HG02885 (cell line): ENCODE measurements at regions not wholly inside any gene's neighbourhood (a gene's known extent, or its start where the extent isn't known, plus 50 kb on each side); places are given as distances from the start of the nearest gene placed in this dataset.
"Not testable (repeated sequence)": the region's sequence is repeated elsewhere in the genome, so short reads cannot be mapped to it uniquely, and the experiment has no call there.

Experiments
- ATAC-seq: cut with Tn5 transposase; IDR thresholded peaks from one replicate; pipeline ENCODE4 v1.9.1; 2021; ENCODE audit warnings: mild to moderate bottlenecking; ENCODE audit not compliant: unreplicated experiment, poor library complexity

- no peak for ATAC-seq
These were observed 51.5 kb downstream of the CRPPA start for GRCh38 chr7:16369855-16370254.

DNA sequence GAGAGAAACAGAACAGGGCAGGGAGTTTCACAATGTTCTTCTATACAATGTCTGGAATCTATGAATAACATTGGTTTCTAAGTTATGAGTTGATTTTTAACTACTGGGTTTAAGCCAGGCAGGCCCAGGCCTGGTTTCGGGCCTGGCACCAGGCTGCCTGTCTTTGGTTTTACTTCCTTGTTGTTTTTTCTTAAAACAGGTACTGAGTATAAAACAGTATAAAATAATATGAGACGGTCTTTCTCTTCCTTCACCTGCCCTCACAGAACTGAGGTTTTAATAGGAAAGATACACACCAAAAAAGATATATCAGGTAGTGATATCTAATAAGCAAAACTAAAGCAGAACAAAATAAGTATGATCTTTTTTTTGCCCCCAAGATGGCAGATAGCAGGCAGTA is 52.0 kb downstream of the CRPPA start:
- ATAC-seq, result not testable (repeated sequence)

- ATAC-seq, result no peak
These were observed 52.5 kb downstream of the CRPPA start for GRCh38 chr7:16368885-16369284.

- no peak for ATAC-seq
These were observed 54.2 kb downstream of the CRPPA start for GRCh38 chr7:16367115-16367514.

GRCh38 chr7:16365952-16366351 is 55.4 kb downstream of the CRPPA start:
- ATAC-seq, result no peak

DNA sequence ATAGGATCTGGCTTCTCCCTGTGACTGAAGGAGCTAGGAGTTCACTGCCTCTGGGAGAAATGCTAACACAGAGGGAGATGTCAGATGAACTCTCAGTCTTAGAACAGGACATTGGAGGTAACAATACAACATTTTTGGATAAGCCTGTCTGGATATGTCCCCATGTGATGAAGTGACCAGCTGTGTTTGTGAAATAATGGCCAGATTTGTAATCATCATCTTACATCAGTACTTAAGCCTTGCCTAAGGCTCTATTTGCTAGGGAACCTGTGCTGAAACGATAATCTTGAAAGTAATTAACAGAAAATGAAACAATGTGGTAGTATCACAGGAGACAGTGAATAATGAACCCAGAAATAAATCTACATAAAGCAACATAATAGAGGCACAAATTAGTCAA is 56.2 kb downstream of the CRPPA start:
- ATAC-seq, result no peak

GRCh38 chr7:16359216-16359615 is 62.1 kb downstream of the CRPPA start:
- ATAC-seq, result no peak

DNA sequence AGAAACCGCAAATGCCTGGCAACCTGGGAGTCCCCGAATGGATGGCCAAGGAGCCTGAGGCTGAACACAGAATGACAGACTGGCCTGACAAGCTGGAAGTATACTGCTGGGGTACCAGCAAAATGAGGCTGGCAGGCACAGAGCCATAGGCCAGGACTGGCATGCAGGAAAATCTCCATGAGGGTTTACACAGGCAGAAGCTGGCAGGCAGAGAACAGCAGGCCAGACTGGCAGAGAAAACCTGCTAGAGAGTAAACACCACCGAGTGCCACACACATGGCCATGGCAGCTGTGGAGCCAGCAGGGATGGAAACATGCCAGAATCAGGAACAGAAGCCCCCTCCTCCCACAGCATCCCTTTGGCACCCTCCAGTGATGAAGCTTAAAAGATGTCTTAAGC is 63.4 kb downstream of the CRPPA start:
- no peak for ATAC-seq

- ATAC-seq, result no peak
These were observed 63.9 kb downstream of the CRPPA start for GRCh38 chr7:16357474-16357873.

DNA sequence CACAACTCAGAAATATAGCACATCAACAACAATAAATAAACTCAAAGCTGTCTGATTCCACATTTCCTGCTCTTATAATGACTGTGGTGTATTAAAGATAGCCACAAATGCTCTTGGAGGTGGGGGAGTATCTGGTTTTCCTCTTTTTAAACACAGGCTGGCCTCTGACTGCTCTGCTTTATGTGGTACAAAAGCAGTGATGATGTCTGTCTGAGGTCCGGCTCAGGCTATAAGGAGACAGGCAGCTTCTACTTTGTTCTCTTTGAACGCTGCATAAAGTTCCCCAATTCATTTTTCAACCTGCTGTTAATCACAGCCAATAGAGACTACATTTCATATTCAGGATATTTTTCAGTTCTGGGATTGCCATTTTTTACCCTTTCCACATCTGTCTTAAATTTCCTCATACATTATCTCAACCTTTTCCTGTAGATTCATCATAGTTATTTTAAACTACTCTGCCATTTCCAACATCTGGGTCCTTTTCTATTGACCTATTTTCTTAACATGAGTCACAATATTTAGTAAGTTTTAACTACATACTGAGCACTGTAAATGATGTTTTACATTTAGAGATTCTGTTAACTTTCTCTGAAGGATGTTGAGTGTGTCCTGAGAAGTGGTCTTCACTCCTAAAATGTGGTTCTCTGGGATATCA is 64.9 kb downstream of the CRPPA start:
- ATAC-seq, result no peak

GRCh38 chr7:16354573-16354972 is 66.8 kb downstream of the CRPPA start:
- no peak for ATAC-seq

- no peak for ATAC-seq
These were observed 68.1 kb downstream of the CRPPA start for GRCh38 chr7:16353226-16353625.

- ATAC-seq, result peak; percentile 60
These were observed 70.7 kb downstream of the CRPPA start for GRCh38 chr7:16350634-16351033.

- no peak for ATAC-seq
These were observed 73.1 kb downstream of the CRPPA start for GRCh38 chr7:16348251-16348650.

- no peak for ATAC-seq
These were observed 73.5 kb downstream of the CRPPA start for GRCh38 chr7:16347827-16348192.

GRCh38 chr7:16347066-16347826 is 74.1 kb downstream of the CRPPA start:
- no peak for ATAC-seq

- ATAC-seq, result peak; percentile 68
These were observed 75.1 kb downstream of the CRPPA start for GRCh38 chr7:16345979-16346958.

- no peak for ATAC-seq
These were observed 76.4 kb downstream of the CRPPA start for GRCh38 chr7:16344927-16345326.

- no peak for ATAC-seq
These were observed 77.7 kb downstream of the CRPPA start for GRCh38 chr7:16343612-16344011.

- ATAC-seq, result no peak
These were observed 83.3 kb downstream of the CRPPA start for GRCh38 chr7:16338065-16338464.

- no peak for ATAC-seq
These were observed 95.2 kb downstream of the CRPPA start for GRCh38 chr7:16326106-16326505.
